ENCODE measurements at regions not wholly inside any gene's neighbourhood (a gene's known extent, or its start where the extent isn't known, plus 50 kb on each side); places are given as distances from the start of the nearest gene placed in this dataset.

GRCh38 chrX:69110116-69110530 is 55.1 kb downstream of the PJA1 start:
- ATAC-seq (no peak), DNase-seq (no peak)
- intact Hi-C loops (cut with DNase I, micrococcal nuclease): no loop called here

DNA sequence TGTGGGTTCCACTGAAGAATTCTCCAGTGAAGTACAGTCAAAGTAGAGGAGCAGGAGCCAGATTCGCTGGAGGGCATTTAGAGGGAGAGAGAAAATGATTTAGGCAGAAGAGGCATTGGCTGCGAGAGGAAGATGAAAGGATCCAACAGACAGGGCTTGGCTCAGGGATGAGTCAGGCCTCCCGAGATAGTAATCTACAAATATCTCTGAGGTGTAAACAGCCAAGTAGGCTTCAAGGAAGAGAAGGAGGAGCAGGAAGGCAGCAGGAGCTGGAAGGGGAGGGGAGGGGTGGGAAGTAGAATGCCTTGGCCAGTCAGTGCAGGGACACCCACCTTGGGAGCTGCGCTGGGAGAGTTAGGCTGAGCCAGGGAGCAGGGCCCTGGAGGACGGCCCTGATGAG is 55.5 kb downstream of the PJA1 start:
- ATAC-seq: no peak
- intact Hi-C loops (cut with DNase I, micrococcal nuclease): no loop called here
- DNase-seq: no peak

- ATAC-seq: no peak
- DNase-seq: no peak
- intact Hi-C loops (cut with DNase I, micrococcal nuclease): no loop called here
Observed at GRCh38 chrX:69109036-69109663, 56.1 kb downstream of the PJA1 start.

- no peak for ATAC-seq
- DNase-seq: no peak
- intact Hi-C loops (cut with DNase I, micrococcal nuclease): no loop called here
Observed at GRCh38 chrX:69107747-69108401, 57.4 kb downstream of the PJA1 start.

- ATAC-seq (no peak), DNase-seq (no peak)
- intact Hi-C loops (cut with DNase I, micrococcal nuclease): no loop called here
Observed at GRCh38 chrX:69107231-69107739, 58.0 kb downstream of the PJA1 start.

- ATAC-seq (no peak), DNase-seq (no peak)
- intact Hi-C loops (cut with DNase I, micrococcal nuclease): no loop called here
Observed at GRCh38 chrX:69104756-69105434, 60.4 kb downstream of the PJA1 start.

DNA sequence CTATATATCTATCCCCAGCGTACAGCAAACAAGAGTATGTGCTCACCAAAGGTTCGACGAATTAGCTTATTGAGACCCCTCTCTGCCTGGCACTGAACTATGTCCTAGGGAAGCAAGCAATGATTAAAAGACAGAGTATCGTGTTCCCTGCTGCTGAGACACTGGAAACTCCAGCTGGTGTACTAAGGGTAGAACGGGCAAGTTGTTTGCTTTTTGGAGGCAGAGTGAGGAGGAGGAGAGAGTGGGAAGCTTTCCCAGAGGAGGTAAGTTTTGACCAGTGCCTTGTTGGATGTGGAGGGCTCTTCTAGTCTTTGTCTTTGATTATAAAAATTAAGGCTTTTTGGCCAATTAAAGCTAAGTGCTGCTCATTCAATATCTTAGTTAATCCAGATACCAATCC is 61.7 kb downstream of the PJA1 start:
- intact Hi-C loops (cut with DNase I, micrococcal nuclease): no loop called here
- ATAC-seq (no peak), DNase-seq (no peak)

- DNase-seq (no peak), ATAC-seq (no peak)
- intact Hi-C loops (cut with DNase I, micrococcal nuclease): no loop called here
Observed at GRCh38 chrX:69102612-69103194, 62.5 kb downstream of the PJA1 start.

GRCh38 chrX:69101683-69102251 is 63.5 kb downstream of the PJA1 start:
- DNase-seq: no peak
- no peak for ATAC-seq
- intact Hi-C loops (cut with DNase I, micrococcal nuclease): no loop called here

DNA sequence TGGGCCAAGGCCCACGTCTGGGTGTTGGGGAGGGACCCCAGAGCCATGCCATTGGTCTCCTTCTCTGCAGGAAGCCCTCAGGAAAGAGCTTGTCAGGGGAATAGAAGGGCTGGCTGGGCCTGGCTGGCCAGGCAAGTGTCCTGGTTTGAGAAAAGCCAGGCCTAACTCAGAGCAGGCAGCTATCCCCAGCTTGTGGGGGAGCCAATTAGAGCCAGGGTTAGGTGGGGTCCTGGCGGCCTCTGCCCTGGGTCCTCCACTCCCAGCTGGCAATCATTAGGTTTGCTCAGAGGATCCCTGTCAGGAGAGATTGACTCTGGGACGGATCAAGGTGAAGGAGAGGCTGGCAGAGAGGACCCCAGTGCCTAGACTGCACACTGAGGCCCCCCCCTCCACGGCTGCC is 64.8 kb downstream of the PJA1 start:
- intact Hi-C loops (cut with DNase I, micrococcal nuclease): no loop called here
- DNase-seq (no peak), ATAC-seq (no peak)

- no peak for DNase-seq
- intact Hi-C loops (cut with DNase I, micrococcal nuclease): no loop called here
- no peak for ATAC-seq
Observed at GRCh38 chrX:69097451-69098236, 67.6 kb downstream of the PJA1 start.

DNA sequence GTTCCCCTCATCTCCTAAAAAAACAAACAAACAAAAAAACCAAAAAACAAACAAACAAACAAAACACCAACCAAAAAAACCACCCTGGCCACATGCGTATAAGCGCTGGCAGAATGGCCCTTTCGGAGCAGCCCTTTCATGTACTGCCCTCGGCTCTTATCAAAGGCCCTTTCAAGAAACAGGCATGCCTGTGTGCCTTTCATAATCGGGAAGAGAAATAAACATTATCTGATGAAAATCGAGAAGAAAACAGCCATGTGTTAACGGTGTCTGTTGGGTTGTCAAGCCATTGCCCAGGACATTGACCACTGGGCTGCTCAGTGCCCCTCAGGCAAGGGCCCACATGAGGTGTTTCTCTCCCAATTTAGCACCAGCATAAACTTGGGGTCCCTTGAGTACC is 68.3 kb downstream of the PJA1 start:
- intact Hi-C loops (cut with DNase I, micrococcal nuclease): no loop called here
- DNase-seq (no peak), ATAC-seq (no peak)

GRCh38 chrX:69094977-69095669 is 70.1 kb downstream of the PJA1 start:
- DNase-seq (no peak), ATAC-seq (no peak)
- intact Hi-C loops (cut with DNase I, micrococcal nuclease): no loop called here

DNA sequence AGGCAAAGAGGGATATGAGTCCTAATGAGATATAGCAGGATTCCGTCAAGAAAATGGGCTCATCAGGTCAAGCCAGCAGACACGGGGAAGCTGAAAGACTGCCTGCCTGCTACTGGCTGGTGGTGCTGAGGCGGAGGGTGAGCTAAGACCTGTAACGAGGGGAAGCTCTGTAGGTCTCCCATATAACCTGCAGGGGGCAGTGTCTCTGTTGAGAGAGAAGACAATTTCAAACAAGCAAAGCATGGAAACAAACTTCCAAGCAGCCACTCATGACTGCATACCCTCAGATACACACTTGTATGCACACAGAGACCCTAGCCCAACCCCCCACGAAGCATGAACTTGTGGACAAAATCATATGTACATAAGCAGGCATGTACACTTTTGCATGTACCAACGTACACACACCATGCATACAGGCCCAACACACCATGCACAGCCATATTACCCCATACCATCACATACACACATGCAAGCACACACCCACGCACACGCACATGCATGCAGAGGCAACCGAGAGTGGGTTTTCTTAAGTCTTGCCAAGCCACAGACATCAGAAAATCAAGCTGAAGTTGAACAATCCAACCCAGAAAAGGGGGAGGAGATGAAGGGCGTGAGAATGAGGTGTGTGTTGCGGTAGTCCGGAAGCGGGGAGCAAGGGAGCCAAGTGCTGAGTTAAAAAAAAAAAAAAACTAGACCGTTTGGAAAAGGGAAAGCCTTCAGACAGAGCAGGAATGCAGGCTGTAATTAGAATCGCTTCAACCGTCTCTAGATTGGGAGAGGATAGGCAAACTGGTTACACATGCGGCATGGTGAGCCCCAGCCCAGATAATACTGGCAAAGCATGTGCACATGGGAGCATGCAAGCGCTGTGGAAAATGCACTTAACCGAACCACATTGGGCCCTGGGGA is 71.0 kb downstream of the PJA1 start:
- intact Hi-C loops (cut with DNase I, micrococcal nuclease): no loop called here
- DNase-seq (peak in 1 of 2 donors; percentile 41), ATAC-seq (peak; percentile 52)

DNA sequence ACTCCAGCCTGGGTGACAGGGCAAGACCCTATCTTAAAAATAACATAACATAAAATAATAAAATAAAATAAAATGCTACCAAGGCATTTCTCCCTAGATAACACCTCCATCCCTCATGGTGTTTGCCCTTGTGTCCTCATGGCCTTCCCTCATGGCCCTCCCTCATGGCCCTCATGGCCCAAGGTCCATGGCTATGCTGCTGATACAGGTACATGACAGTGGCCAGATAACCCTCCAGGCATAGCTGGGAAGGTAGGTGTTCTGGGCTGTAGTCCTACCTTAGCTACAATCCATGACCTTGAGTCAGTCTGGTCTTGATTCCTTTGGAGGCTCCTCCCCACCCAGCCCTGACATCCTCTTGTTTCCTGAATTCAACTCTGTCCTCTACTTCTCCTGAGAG is 75.2 kb downstream of the PJA1 start:
- DNase-seq (no peak), ATAC-seq (no peak)
- intact Hi-C loops (cut with DNase I, micrococcal nuclease): no loop called here

DNA sequence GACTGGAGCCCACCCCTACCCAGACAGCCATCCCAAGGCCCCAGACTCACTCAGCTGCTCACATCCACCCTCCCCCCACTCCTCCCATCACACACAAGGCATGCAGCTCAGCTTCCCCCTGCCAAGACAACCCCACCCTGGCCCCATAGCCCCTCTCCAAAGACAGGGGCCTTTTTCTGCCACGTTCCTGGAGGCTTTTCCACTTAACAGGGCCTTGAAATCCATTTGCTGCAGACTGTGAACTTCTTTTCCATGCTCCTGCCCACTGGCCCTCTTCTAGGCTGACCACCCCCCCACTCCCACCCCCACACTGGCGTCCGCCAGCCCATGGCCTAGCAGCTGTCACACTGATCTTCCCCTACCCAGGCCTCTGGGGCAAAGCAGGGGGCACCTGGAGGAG is 76.0 kb downstream of the PJA1 start:
- DNase-seq (no peak), ATAC-seq (no peak)
- intact Hi-C loops (cut with DNase I, micrococcal nuclease): no loop called here

GRCh38 chrX:69088171-69088938 is 76.9 kb downstream of the PJA1 start:
- DNase-seq (no peak), ATAC-seq (no peak)
- intact Hi-C loops (cut with DNase I, micrococcal nuclease): no loop called here
